ENCODE measurements at regions not wholly inside any gene's neighbourhood (a gene's known extent, or its start where the extent isn't known, plus 50 kb on each side); places are given as distances from the start of the nearest gene placed in this dataset.
"Not testable (repeated sequence)": the region's sequence is repeated elsewhere in the genome, so short reads cannot be mapped to it uniquely, and the experiment has no call there.

DNA sequence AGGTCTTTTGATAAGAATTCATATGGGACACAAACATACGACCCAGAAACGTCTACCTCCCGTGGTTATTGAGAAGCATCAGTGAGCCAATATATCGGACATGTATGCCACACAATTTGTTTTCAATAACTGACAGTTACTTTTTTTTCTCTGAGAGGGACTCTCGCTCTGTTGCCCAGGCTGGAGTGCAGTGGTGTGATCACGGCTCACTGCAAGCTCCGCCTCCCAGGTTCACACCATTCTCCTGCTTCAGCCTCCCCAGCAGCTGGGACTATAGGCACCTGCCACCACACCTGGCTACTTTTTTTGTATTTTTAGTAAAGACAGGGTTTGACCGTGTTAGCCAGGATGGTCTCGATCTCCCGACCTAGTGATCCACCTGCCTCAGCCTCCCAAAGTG lies 64.6 kb upstream of the ADA2 start:
- not testable (repeated sequence) for H3K27ac Mint-ChIP-seq; DNase-seq; H3K27me3 Mint-ChIP-seq; H3K9me3 Mint-ChIP-seq; H3K4me3 Mint-ChIP-seq; H3K36me3 Mint-ChIP-seq; ATAC-seq (replicated peaks)
- peaks cover 27 to 33% of the 10 kb centered on the region in 2 donors for H3K4me1 Mint-ChIP-seq

DNA sequence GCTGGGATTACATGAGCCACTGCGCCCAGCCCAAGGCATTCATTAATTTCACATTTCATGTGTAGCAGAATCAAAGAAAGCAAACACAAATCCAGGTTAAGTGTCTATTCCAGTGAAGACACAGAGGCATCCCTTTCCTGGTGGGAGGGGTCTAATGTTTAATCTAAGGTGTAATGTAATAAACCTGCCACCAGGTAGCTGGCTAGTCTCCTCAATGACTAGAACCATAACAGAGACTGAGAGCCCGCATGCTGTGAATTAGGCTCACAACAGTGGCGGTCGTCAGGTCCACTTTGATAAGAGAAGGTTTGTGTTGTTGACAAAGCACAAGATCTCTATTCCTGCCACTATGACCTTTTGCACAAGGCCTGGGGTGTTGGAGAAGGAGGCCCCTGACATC lies 64.2 kb upstream of the ADA2 start:
- Mint-ChIP-seq H3K4me1 (peaks cover 25 to 33% of the 10 kb centered on the region in 2 donors), H3K27me3 (peaks cover 4 to 7% of the 10 kb centered on the region in 2 donors), H3K4me3 (no peak overlapping the region), H3K9me3 (no peaks in the 10 kb centered on the region), H3K36me3 (no peaks in the 10 kb centered on the region), H3K27ac (no peak overlapping the region)
- DNase-seq (no peak), ATAC-seq (replicated peaks) (no peak)

DNA sequence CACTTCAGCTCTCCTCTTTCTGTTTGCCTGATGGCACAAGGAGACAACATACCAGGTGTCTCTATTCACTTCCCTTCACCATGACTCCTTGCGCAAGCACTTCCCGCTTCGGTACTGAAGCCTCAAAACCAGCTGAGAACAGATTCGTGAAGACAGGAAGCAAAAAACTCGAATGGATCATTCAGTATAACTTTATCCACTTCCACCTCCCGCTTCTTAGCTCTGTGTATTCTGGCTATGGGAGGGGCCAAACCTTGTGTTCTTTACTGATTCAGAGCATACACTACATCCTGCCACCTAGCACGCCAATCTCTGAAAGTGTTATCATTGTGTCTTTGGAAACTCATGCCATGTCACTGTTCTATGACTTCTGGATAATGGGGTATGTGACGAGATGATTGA lies 62.2 kb upstream of the ADA2 start:
- H3K4me3 Mint-ChIP-seq = peak overlapping the region; percentile 67 to 71
- peaks cover 22 to 33% of the 10 kb centered on the region in 2 donors for H3K4me1 Mint-ChIP-seq

DNA sequence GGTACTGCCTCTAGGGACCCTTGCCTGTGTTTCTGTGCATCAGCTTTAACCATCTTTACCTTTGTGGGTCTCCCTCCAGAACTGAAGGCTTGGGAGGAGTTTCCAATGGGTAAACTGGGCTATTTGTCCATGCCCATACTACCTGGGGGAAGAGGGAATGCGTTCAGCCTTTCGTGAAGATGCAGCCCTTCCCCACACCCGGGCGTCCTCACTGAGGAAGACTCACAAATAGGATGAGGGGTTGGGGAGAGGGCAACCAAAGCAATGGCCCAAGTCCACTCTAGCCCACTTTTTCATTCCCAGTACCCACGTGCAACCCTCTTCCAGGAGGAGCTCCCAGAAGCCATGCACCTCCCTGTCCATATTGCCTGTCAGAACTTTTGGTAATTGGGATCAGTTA lies 61.8 kb upstream of the ADA2 start:
- Mint-ChIP-seq H3K27me3 (peaks cover 0 to 7% of the 10 kb centered on the region in 2 donors), H3K27ac (peak overlapping the region; percentile 87), H3K4me3 (peak overlapping the region; percentile 67 to 71), H3K4me1 (peaks cover 22 to 33% of the 10 kb centered on the region in 2 donors), H3K9me3 (no peaks in the 10 kb centered on the region), H3K36me3 (no peaks in the 10 kb centered on the region)
- no peak for DNase-seq
- ATAC-seq (replicated peaks) = no peak

More for the DNA sequence above, 62.2 kb upstream of the ADA2 start:
- ATAC-seq (replicated peaks) (peak; percentile 43 to 56), DNase-seq (no peak)
- H3K27ac Mint-ChIP-seq = peak overlapping the region; percentile 87
- no peaks in the 10 kb centered on the region for H3K9me3 Mint-ChIP-seq
- peaks cover 0 to 7% of the 10 kb centered on the region in 2 donors for H3K27me3 Mint-ChIP-seq
- H3K36me3 Mint-ChIP-seq = no peaks in the 10 kb centered on the region

DNA sequence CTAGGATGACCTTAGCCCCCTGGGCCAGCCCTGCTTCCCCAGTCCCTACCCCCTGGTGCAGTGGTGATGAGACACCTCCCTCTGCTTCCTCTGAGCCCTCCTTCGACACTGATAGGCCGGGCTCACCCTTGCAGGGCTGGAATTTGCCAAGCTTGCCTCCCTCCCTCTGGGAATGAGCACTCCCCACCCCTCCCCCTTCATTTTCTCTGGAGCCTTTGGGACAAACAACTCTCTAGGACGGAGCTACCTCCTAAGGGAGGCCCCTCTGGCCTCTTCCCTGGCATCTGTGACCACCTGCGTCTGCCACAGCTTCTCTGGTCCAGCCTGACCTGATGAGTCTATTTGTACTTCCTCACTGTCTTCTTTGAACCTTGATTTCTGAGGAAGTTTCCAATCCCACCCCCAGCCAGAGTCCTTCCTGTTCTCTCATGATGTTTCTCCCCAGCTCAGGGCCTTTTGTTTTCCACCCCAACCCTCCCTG lies 53.3 kb upstream of the ADA2 start:
- DNase-seq = no peak
- Mint-ChIP-seq H3K4me1 (peaks cover 15 to 36% of the 10 kb centered on the region in 2 donors), H3K4me3 (peak overlapping the region; percentile 4 to 17), H3K9me3 (no peaks in the 10 kb centered on the region), H3K27ac (peak overlapping the region; percentile 94), H3K36me3 (no peaks in the 10 kb centered on the region), H3K27me3 (no peaks in the 10 kb centered on the region)
- ATAC-seq (replicated peaks) = peak; percentile 38 to 50

DNA sequence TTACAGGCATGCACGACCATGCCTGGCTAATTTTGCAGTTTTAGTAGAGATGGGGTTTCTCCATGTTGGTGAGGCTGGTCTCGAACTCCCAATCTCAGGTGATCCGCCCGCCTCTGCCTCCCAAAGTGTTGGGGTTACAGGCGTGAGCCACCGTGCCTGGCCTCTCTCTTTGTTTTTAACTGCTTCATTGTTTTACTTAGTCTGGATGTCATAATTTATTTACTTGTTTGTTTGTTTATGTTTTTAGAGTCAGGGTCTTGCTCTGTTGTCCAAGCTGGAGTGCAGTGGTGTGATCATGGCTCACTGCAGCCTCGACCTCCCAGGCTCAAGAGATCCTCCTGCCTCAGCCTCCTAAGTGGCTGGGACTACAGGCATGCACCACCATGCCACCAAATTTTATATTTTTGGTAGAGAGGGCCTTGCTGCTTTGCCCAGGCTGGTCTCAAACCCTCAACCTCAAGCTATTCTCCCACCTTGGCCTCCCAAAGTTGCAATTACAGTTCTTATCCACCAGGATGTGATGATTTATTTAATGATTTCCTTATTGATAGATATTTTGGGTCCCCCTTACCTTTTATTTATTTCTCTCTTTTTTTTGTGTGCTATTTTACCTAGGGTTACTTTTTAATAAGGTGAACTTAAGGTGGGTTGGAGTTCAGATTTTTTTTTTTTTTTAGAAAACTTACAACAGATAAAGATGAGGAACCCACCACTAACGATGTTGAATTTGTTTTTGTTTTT lies 52.6 kb upstream of the ADA2 start:
- DNase-seq = no peak
- H3K27me3 Mint-ChIP-seq = no peaks in the 10 kb centered on the region

DNA sequence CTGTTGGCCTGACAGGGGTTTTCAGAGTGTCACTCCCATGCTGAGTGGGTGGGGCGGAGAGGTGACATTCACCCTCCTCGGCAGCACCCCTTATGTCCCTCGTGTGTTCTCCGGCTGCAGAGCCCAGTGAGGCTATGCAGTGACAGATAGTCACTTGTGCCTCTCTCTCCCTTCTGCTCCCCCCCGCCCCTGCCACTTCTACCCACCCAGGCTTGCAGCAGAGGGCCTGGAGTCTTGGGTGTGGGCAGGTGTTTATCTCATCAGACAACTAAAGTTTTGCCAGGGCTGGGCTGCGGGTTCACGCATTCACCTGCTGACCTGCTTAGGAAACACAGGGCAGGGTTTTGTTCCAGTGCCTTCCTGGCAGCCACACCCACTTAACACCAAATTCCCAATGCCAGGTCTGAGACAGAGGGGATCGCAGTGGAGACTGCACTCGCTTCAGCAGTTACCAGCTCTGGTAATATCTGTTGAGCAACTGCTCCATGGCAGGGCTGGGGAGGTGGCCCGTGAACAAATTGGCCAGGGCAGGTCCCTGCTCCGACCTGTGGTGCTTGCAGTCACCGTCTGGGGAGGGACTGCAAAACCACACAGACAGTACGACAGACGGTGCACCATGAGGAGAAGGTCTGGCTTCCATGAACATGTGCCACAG lies 50.5 kb upstream of the ADA2 start:
- Mint-ChIP-seq H3K4me3 (no peak overlapping the region), H3K27me3 (no peaks in the 10 kb centered on the region), H3K9me3 (no peaks in the 10 kb centered on the region), H3K27ac (no peak overlapping the region), H3K36me3 (no peaks in the 10 kb centered on the region), H3K4me1 (peaks cover 21 to 54% of the 10 kb centered on the region in 2 donors)
- DNase-seq (no peak), ATAC-seq (replicated peaks) (peak in 1 of 2 donors; percentile 16)

More for the DNA sequence above, 52.6 kb upstream of the ADA2 start:
- Mint-ChIP-seq H3K4me1 (peaks cover 19 to 41% of the 10 kb centered on the region in 2 donors), H3K27ac (no peak overlapping the region), H3K9me3 (no peaks in the 10 kb centered on the region), H3K36me3 (no peaks in the 10 kb centered on the region), H3K4me3 (no peak overlapping the region)
- no peak for ATAC-seq (replicated peaks)

DNA sequence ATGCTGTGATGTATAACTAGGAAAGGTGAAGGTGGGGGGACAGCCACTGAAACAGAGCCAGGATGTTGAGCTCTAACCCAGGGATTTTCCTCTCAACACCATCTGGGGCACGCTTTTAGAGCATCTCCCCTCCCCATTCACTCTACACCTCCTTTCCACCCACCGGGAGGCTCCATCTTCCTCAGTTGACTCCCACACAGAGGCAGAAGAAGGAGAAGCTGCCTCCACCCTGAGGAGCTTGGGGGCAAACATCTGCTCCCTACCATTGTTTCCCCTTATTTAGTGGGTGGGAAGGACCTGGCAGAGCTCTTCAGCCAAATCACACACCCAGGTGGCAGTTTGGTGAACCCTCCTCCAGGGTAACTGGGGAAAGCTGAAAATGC lies 50.0 kb upstream of the ADA2 start:
- Mint-ChIP-seq H3K27me3 (no peaks in the 10 kb centered on the region), H3K4me1 (peaks cover 21 to 54% of the 10 kb centered on the region in 2 donors)
- DNase-seq = no peak

More for the DNA sequence above, 50.0 kb upstream of the ADA2 start:
- H3K4me3 Mint-ChIP-seq = no peak overlapping the region
- H3K9me3 Mint-ChIP-seq = no peaks in the 10 kb centered on the region
- no peak overlapping the region for H3K27ac Mint-ChIP-seq
- no peak for ATAC-seq (replicated peaks)
- H3K36me3 Mint-ChIP-seq = no peaks in the 10 kb centered on the region
